Astrocyte of the cerebellum (primary cell): ENCODE measurements at regions not wholly inside any gene's neighbourhood (a gene's known extent, or its start where the extent isn't known, plus 50 kb on each side); places are given as distances from the start of the nearest gene placed in this dataset.

Experiments used
- DNase-seq: peaks from one replicate; pipeline ENCODE4 v3.0.0-alpha.2; 2011; ENCODE audit warnings: low read depth
- H3K4me3 ChIP-seq: 2 replicates; pipeline ENCODE4 v1.5.1; 2011; ENCODE audit warnings: mild to moderate bottlenecking, low read depth, low read length, moderate library complexity
- in situ Hi-C: cut with HindIII; loops from 2 replicates; pipeline ENCODE4 v1.10.0; 2017; ENCODE audit warnings: low sequenced_read_pairs
- TF ChIP-seq, protein P1 (sequence below): IDR thresholded peaks from 2 replicates; pipeline ENCODE4 v1.5.1; 2012; ENCODE audit warnings: low read length, low read depth, moderate library complexity, mild to moderate bottlenecking; ENCODE audit errors: missing control alignments

GRCh38 chr18:24545651-24546050 lies 85.2 kb downstream of the HRH4 start:
- in situ Hi-C loops: no loop called here
- TF ChIP-seq, protein P1, sequence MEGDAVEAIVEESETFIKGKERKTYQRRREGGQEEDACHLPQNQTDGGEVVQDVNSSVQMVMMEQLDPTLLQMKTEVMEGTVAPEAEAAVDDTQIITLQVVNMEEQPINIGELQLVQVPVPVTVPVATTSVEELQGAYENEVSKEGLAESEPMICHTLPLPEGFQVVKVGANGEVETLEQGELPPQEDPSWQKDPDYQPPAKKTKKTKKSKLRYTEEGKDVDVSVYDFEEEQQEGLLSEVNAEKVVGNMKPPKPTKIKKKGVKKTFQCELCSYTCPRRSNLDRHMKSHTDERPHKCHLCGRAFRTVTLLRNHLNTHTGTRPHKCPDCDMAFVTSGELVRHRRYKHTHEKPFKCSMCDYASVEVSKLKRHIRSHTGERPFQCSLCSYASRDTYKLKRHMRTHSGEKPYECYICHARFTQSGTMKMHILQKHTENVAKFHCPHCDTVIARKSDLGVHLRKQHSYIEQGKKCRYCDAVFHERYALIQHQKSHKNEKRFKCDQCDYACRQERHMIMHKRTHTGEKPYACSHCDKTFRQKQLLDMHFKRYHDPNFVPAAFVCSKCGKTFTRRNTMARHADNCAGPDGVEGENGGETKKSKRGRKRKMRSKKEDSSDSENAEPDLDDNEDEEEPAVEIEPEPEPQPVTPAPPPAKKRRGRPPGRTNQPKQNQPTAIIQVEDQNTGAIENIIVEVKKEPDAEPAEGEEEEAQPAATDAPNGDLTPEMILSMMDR: no peak
- H3K4me3 ChIP-seq: no peak overlapping the region
- DNase-seq: no peak

DNA sequence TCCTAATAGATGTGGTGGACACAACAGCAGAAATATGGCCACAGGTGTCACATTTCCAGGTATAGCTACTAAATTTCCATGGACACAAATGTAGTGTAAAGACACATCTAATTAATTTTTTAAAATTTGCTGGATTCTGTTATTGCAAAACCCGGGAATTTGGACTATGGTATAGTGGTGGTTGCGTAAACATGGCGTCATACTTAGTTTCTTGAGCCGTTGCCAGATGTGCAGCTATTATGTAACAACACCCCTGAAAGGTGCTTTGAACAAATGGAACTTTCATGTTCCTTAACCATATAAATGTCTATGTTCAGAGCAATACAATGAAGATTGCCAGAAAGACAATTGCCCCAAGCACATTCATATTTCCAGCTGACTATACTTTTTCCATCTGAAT lies 85.9 kb downstream of the HRH4 start:
- in situ Hi-C loops: no loop called here
- DNase-seq: no peak
- H3K4me3 ChIP-seq: no peak overlapping the region
- TF ChIP-seq, protein P1: no peak

GRCh38 chr18:24548583-24548982 lies 88.1 kb downstream of the HRH4 start:
- no peak overlapping the region for H3K4me3 ChIP-seq
- DNase-seq: no peak
- TF ChIP-seq, protein P1: no peak
- in situ Hi-C loops: no loop called here

DNA sequence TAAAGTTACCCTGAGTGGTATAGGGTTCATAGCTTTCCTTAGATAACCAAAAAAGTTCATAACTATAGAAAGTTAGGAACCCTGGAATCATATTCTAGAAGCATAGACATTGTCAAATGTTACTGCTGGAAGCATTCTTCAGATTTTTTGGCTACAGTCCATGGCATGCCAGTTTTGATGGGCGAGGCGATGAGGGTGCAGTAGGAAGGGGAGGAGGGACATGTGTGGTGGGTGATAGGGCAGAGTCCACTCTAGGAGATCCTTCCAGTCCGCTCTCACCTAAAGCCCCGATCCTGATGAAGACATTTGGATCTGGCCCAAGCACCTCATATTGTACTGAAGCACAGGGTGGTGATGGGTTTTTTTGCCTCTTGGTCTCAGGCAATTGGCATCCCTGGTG lies 91.8 kb downstream of the HRH4 start:
- DNase-seq: no peak
- in situ Hi-C loops: no loop called here
- TF ChIP-seq, protein P1: no peak
- no peak overlapping the region for H3K4me3 ChIP-seq

- H3K4me3 ChIP-seq: no peak overlapping the region
- in situ Hi-C loops: no loop called here
- TF ChIP-seq, protein P1: no peak
- no peak for DNase-seq
These were observed 93.3 kb downstream of the HRH4 start for GRCh38 chr18:24553571-24554285.

GRCh38 chr18:24558403-24558802 lies 98.0 kb downstream of the HRH4 start:
- H3K4me3 ChIP-seq: no peak overlapping the region
- in situ Hi-C loops: no loop called here
- TF ChIP-seq, protein P1: no peak
- DNase-seq: no peak
